GM12878 (cell line): ENCODE measurements at regions not wholly inside any gene's neighbourhood (a gene's known extent, or its start where the extent isn't known, plus 50 kb on each side); places are given as distances from the start of the nearest gene placed in this dataset.

ENCODE experiments used
- ATAC-seq: fragments of 200-7000 bp; cut with Tn5 transposase; 3 replicates; pipeline ENCODE4 v1.9.1; 2020; ENCODE audit warnings: mild to moderate bottlenecking, moderate library complexity
- BruUV-seq: library from RNA; stranded (reverse); fragments of 400-500 nt; replicated peaks from 2 replicates; lab custom pipeline; 2021; lab: Mats Ljungman, UMichigan
- CTCF ChIA-PET: fragments of 300-600 bp; sonication (Branson Sonifier 250); formaldehyde crosslinking; extraction: SDS; loops from one replicate; lab custom pipeline; 2021; ENCODE audit warnings: inconsistent platforms; lab: Yijun Ruan, JAX
- POLR2A ChIA-PET: fragments of 350-600 bp; formaldehyde crosslinking; extraction: SDS; loops from one replicate; lab custom pipeline; 2021; ENCODE audit warnings: inconsistent platforms; lab: Charles Lee
- RAD21 ChIA-PET: fragments of 300-600 bp; sonication (Branson Sonifier 250); formaldehyde crosslinking; loops from one replicate; lab custom pipeline; 2023; ENCODE audit warnings: antibody characterized with exemption; ENCODE audit not compliant: unreplicated experiment; lab: Charles Lee
- SMC1A ChIA-PET: fragments of 300-600 bp; sonication (Branson Sonifier 250); formaldehyde crosslinking; loops from one replicate; lab custom pipeline; 2023; ENCODE audit not compliant: unreplicated experiment, uncharacterized antibody; lab: Charles Lee
- DNase-seq: peaks from one replicate; pipeline ENCODE4 v3.0.0-alpha.2; 2011; ENCODE audit warnings: low read depth, low spot score
- FAIRE-seq: peaks from 3 replicates; lab custom pipeline; 2011; peaks lifted over from hg19 to GRCh38; lab: Jason Lieb, UNC
- H2AFZ ChIP-seq: 2 replicates; pipeline ENCODE4 v1.6.0; 2011; ENCODE audit warnings: low read depth, low read length, control low read depth; ENCODE audit not compliant: control insufficient read depth
- H3K27ac ChIP-seq: 2 replicates; pipeline ENCODE4 v1.5.1; 2011; ENCODE audit warnings: control low read depth; ENCODE audit not compliant: control insufficient read depth, insufficient read depth
- H3K27me3 ChIP-seq, 2 experiments: replicated peaks in 1 of 2; 2 replicates each; pipeline versions ENCODE4 v1.6.0 to v1.6.1; 2011; ENCODE audit warnings: low read length in 1 of 2; ENCODE audit not compliant: control insufficient read depth in 2 of 2, insufficient read depth in 2 of 2
- H3K36me3 ChIP-seq, 2 experiments: 2 replicates each; pipeline ENCODE4 v1.5.1; 2011; ENCODE audit warnings: low read length in 1 of 2; ENCODE audit not compliant: control insufficient read depth in 2 of 2, insufficient read depth in 2 of 2
- H3K4me1 ChIP-seq: 2 replicates; pipeline ENCODE4 v1.6.1; 2011; ENCODE audit warnings: mild to moderate bottlenecking, low read length, moderate library complexity, mixed read lengths; ENCODE audit not compliant: control insufficient read depth, insufficient read depth
- H3K4me2 ChIP-seq: 2 replicates; pipeline ENCODE4 v1.6.0; 2011; ENCODE audit warnings: control low read depth; ENCODE audit not compliant: control insufficient read depth, insufficient read depth
- H3K4me3 ChIP-seq: fragments of 200-600 bp; sonication (generic); 2 replicates; pipeline ENCODE4 v1.5.1; 2016
- H3K79me2 ChIP-seq: 2 replicates; pipeline ENCODE4 v1.6.0; 2011; ENCODE audit warnings: low read length; ENCODE audit not compliant: control insufficient read depth, insufficient read depth
- H3K9ac ChIP-seq: 2 replicates; pipeline ENCODE4 v1.8.0; 2011; ENCODE audit warnings: low read length, control low read depth, mixed read lengths; ENCODE audit not compliant: control insufficient read depth, insufficient read depth
- H3K9me3 ChIP-seq: replicated peaks from 3 replicates; pipeline ENCODE4 v1.5.1; 2011; ENCODE audit warnings: mild to moderate bottlenecking, low read length; ENCODE audit not compliant: control insufficient read depth, insufficient read depth
- H4K20me1 ChIP-seq: 2 replicates; pipeline ENCODE4 v1.6.0; 2011; ENCODE audit not compliant: control insufficient read depth, insufficient read depth
- BCL3 ChIP-seq: IDR thresholded peaks from 2 replicates; pipeline ENCODE4 v1.6.1; 2011; ENCODE audit warnings: borderline replicate concordance, low read depth, mild to moderate bottlenecking, moderate library complexity, low read length; ENCODE audit not compliant: insufficient read depth, poor library complexity, severe bottlenecking
- CREM ChIP-seq: IDR thresholded peaks from 2 replicates; pipeline ENCODE4 v1.6.1; 2014; ENCODE audit warnings: antibody characterized with exemption, low read depth
- DPF2 ChIP-seq: fragments of 450-650 bp; IDR thresholded peaks from 2 replicates; pipeline ENCODE4 v1.6.1; 2017; ENCODE audit warnings: mild to moderate bottlenecking
- MEF2A ChIP-seq: IDR thresholded peaks from 2 replicates; pipeline ENCODE4 v1.6.1; 2011; ENCODE audit warnings: low read depth, mild to moderate bottlenecking, low read length, moderate library complexity; ENCODE audit not compliant: insufficient read depth
- MXI1 ChIP-seq: fragments of 150-350 bp; IDR thresholded peaks from 2 replicates; pipeline ENCODE4 v1.6.1; 2011; ENCODE audit warnings: low read depth, mild to moderate bottlenecking, inconsistent platforms, low read length, improper control_type of control experiment
- POU2F2 ChIP-seq: IDR thresholded peaks from 3 replicates; pipeline ENCODE4 v1.6.1; 2011; ENCODE audit warnings: low read depth, mild to moderate bottlenecking, low read length, borderline replicate concordance
- ZBTB33 ChIP-seq: fragments of 450-650 bp; IDR thresholded peaks from 2 replicates; pipeline ENCODE4 v1.6.1; 2017; ENCODE audit warnings: mild to moderate bottlenecking
- WGBS: methylation state at CpG from one replicate; pipeline ENCODE4 v1.1.6; 2016; ENCODE audit warnings: low lambda C conversion rate; ENCODE audit not compliant: insufficient replicate concordance, insufficient coverage; ENCODE audit errors: missing lambda C conversion rate; 5-methylcytosine and 5-hydroxymethylcytosine counted together
- in situ Hi-C: fragments of 300-500 bp; cut with MboI; formaldehyde crosslinking; loops from 9 replicates; pipeline ENCODE4 v1.14.3; 2018; ENCODE audit warnings: mixed read lengths
- intact Hi-C: fragments of 100-400 bp; cut with micrococcal nuclease; formaldehyde crosslinking; loops from one replicate; pipeline ENCODE4 v1.14.2; 2022; ENCODE audit not compliant: unreplicated experiment
- TF ChIP-seq, protein P1 (sequence below): fragments of 450-650 bp; formaldehyde crosslinking; IDR thresholded peaks from 2 replicates; pipeline ENCODE4 v1.4.0; 2022; ENCODE audit warnings: mild to moderate bottlenecking, moderate library complexity
- TF ChIP-seq, protein P2 (sequence below): IDR thresholded peaks from 2 replicates; pipeline ENCODE4 v1.6.1; 2011; ENCODE audit warnings: low read depth, mild to moderate bottlenecking, low read length, moderate library complexity, borderline replicate concordance; ENCODE audit errors: extremely low read depth
- TF ChIP-seq, protein P3 (sequence below): IDR thresholded peaks from 2 replicates; pipeline ENCODE4 v1.6.1; 2012; ENCODE audit warnings: low read length, inconsistent platforms
- TF ChIP-seq, protein P4 (sequence below): fragments of 450-650 bp; IDR thresholded peaks from 2 replicates; pipeline ENCODE4 v1.6.1; 2017; ENCODE audit warnings: antibody characterized with exemption, mild to moderate bottlenecking, moderate library complexity

GRCh38 chr6:26270486-26270861 lies 94.5 kb upstream of the BTN3A2 start:
- intact Hi-C loops: loop anchor here (5.0 to 10.0 kb wide), 4 partner anchors 42 to 1544 kb away; a partner anchor contains a TSS
- peak overlapping the region; percentile 90 for H3K9ac ChIP-seq
- no peak for DNase-seq
- peak; percentile 4 for ATAC-seq
- FAIRE-seq: no peak
- BruUV-seq: no TSS peak
- ChIA-PET CTCF (interaction anchor here (0.9 to 10.7 kb wide), 8 partner anchors 12 to 94 kb away, joined by 3 to 131 read pairs (median 6); a partner anchor contains a TSS), RAD21 (interaction anchor here (0.8 to 5.3 kb wide), 17 partner anchors 9 to 96 kb away, joined by 3 to 43 read pairs (median 4); a partner anchor contains a TSS), POLR2A (interaction anchor here (0.9 to 7.0 kb wide), 13 partner anchors 10 to 1539 kb away, joined by 4 to 86 read pairs (median 8); a partner anchor contains a TSS), SMC1A (interaction anchor here (0.7 to 6.1 kb wide), 16 partner anchors 11 to 208 kb away, joined by 3 to 44 read pairs (median 4); a partner anchor contains a TSS)
- WGBS: under 1% methylated on average over 10 of the region's 10 CpGs
- peaks cover 3% of the 10 kb centered on the region for H3K79me2 ChIP-seq
- H3K4me2 ChIP-seq: peak overlapping the region; percentile 70
- no peaks in the 10 kb centered on the region for H3K36me3 ChIP-seq
- no peaks in the 10 kb centered on the region for H3K27me3 ChIP-seq
- H2AFZ ChIP-seq: peak overlapping the region; percentile 43
- H3K27ac ChIP-seq: peak overlapping the region; percentile 96
- no peaks in the 10 kb centered on the region for H3K9me3 ChIP-seq
- peaks cover 3% of the 10 kb centered on the region for H3K4me1 ChIP-seq
- in situ Hi-C loops: loop anchor here (5.0 kb wide), 1 partner anchor 862 kb away; a partner anchor contains a TSS
- no peaks in the 10 kb centered on the region for H4K20me1 ChIP-seq
- peak overlapping the region; percentile 72 for H3K4me3 ChIP-seq
- TF ChIP-seq ZBTB33 (no peak), DPF2 (no peak), POU2F2 (peak; percentile 78; the same call in 1 of the 3 replicates), CREM (no peak), MXI1 (no peak), MEF2A (no peak), BCL3 (peak; percentile 40)
- TF ChIP-seq, protein P1, sequence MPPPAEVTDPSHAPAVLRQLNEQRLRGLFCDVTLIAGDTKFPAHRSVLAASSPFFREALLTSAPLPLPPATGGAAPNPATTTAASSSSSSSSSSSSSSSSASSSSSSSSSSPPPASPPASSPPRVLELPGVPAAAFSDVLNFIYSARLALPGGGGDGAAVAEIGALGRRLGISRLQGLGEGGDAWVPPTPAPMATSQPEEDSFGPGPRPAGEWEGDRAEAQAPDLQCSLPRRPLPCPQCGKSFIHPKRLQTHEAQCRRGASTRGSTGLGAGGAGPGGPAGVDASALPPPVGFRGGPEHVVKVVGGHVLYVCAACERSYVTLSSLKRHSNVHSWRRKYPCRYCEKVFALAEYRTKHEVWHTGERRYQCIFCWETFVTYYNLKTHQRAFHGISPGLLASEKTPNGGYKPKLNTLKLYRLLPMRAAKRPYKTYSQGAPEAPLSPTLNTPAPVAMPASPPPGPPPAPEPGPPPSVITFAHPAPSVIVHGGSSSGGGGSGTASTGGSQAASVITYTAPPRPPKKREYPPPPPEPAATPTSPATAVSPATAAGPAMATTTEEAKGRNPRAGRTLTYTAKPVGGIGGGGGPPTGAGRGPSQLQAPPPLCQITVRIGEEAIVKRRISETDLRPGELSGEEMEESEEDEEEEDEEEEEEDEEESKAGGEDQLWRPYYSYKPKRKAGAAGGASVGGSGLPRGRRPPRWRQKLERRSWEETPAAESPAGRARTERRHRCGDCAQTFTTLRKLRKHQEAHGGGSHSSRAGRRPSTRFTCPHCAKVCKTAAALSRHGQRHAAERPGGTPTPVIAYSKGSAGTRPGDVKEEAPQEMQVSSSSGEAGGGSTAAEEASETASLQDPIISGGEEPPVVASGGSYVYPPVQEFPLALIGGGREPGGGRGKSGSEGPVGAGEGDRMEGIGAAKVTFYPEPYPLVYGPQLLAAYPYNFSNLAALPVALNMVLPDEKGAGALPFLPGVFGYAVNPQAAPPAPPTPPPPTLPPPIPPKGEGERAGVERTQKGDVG: peak; percentile 89
- TF ChIP-seq, protein P2, sequence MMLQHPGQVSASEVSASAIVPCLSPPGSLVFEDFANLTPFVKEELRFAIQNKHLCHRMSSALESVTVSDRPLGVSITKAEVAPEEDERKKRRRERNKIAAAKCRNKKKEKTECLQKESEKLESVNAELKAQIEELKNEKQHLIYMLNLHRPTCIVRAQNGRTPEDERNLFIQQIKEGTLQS: no peak
- TF ChIP-seq, protein P3, sequence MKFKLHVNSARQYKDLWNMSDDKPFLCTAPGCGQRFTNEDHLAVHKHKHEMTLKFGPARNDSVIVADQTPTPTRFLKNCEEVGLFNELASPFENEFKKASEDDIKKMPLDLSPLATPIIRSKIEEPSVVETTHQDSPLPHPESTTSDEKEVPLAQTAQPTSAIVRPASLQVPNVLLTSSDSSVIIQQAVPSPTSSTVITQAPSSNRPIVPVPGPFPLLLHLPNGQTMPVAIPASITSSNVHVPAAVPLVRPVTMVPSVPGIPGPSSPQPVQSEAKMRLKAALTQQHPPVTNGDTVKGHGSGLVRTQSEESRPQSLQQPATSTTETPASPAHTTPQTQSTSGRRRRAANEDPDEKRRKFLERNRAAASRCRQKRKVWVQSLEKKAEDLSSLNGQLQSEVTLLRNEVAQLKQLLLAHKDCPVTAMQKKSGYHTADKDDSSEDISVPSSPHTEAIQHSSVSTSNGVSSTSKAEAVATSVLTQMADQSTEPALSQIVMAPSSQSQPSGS: peak; percentile 57
- TF ChIP-seq, protein P4, sequence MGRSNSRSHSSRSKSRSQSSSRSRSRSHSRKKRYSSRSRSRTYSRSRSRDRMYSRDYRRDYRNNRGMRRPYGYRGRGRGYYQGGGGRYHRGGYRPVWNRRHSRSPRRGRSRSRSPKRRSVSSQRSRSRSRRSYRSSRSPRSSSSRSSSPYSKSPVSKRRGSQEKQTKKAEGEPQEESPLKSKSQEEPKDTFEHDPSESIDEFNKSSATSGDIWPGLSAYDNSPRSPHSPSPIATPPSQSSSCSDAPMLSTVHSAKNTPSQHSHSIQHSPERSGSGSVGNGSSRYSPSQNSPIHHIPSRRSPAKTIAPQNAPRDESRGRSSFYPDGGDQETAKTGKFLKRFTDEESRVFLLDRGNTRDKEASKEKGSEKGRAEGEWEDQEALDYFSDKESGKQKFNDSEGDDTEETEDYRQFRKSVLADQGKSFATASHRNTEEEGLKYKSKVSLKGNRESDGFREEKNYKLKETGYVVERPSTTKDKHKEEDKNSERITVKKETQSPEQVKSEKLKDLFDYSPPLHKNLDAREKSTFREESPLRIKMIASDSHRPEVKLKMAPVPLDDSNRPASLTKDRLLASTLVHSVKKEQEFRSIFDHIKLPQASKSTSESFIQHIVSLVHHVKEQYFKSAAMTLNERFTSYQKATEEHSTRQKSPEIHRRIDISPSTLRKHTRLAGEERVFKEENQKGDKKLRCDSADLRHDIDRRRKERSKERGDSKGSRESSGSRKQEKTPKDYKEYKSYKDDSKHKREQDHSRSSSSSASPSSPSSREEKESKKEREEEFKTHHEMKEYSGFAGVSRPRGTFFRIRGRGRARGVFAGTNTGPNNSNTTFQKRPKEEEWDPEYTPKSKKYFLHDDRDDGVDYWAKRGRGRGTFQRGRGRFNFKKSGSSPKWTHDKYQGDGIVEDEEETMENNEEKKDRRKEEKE: no peak
